HG03457 (cell line): ENCODE measurements at regions not wholly inside any gene's neighbourhood (a gene's known extent, or its start where the extent isn't known, plus 50 kb on each side); places are given as distances from the start of the nearest gene placed in this dataset.

Experiments used
- ATAC-seq: cut with Tn5 transposase; IDR thresholded peaks from one replicate; pipeline ENCODE4 v1.9.1; 2021; ENCODE audit warnings: moderate number of reproducible peaks; ENCODE audit not compliant: unreplicated experiment

- ATAC-seq = no peak
Observed at GRCh38 chr6:170022827-170023619, 267.9 kb downstream of the DLL1 start.

GRCh38 chr6:170022291-170022722, 268.6 kb downstream of the DLL1 start:
- no peak for ATAC-seq

- ATAC-seq = no peak
Observed at GRCh38 chr6:170021579-170021978, 269.3 kb downstream of the DLL1 start.

- ATAC-seq = no peak
Observed at GRCh38 chr6:170019818-170020583, 268.6 kb downstream of the ERMARD start.

GRCh38 chr6:170018936-170019817, 267.8 kb downstream of the ERMARD start:
- no peak for ATAC-seq

- no peak for ATAC-seq
Observed at GRCh38 chr6:170018422-170018935, 267.1 kb downstream of the ERMARD start.

GRCh38 chr6:170017603-170018320, 266.3 kb downstream of the ERMARD start:
- no peak for ATAC-seq

- no peak for ATAC-seq
Observed at GRCh38 chr6:170013815-170014214, 262.4 kb downstream of the ERMARD start.

- ATAC-seq = no peak
Observed at GRCh38 chr6:170012037-170012330, 260.6 kb downstream of the ERMARD start.

GRCh38 chr6:170011204-170012036, 260.0 kb downstream of the ERMARD start:
- ATAC-seq = no peak

GRCh38 chr6:170010665-170011203, 259.3 kb downstream of the ERMARD start:
- ATAC-seq = no peak

GRCh38 chr6:170008294-170008785, 256.9 kb downstream of the ERMARD start:
- ATAC-seq = no peak

- ATAC-seq = no peak
Observed at GRCh38 chr6:170007468-170008293, 256.3 kb downstream of the ERMARD start.

- no peak for ATAC-seq
Observed at GRCh38 chr6:170006900-170007467, 255.6 kb downstream of the ERMARD start.

GRCh38 chr6:170006071-170006899, 254.9 kb downstream of the ERMARD start:
- ATAC-seq = no peak

- no peak for ATAC-seq
Observed at GRCh38 chr6:170005665-170006064, 254.2 kb downstream of the ERMARD start.

- ATAC-seq = no peak
Observed at GRCh38 chr6:170004585-170005210, 253.3 kb downstream of the ERMARD start.
